22Rv1 (cell line): ENCODE measurements at regions not wholly inside any gene's neighbourhood (a gene's known extent, or its start where the extent isn't known, plus 50 kb on each side); places are given as distances from the start of the nearest gene placed in this dataset.

Source experiments
- H3K27ac ChIP-seq: fragments of 450-650 bp; 2 replicates; pipeline ENCODE4 v1.5.1; 2017
- ZFX ChIP-seq: fragments of 450-650 bp; IDR thresholded peaks from 2 replicates; pipeline ENCODE4 v1.6.1; 2017; ENCODE audit warnings: antibody characterized with exemption, borderline replicate concordance
- TF ChIP-seq, protein P1 (sequence below): fragments of 450-650 bp; IDR thresholded peaks from 2 replicates; pipeline ENCODE4 v1.5.1; 2017; ENCODE audit warnings: mild to moderate bottlenecking

DNA sequence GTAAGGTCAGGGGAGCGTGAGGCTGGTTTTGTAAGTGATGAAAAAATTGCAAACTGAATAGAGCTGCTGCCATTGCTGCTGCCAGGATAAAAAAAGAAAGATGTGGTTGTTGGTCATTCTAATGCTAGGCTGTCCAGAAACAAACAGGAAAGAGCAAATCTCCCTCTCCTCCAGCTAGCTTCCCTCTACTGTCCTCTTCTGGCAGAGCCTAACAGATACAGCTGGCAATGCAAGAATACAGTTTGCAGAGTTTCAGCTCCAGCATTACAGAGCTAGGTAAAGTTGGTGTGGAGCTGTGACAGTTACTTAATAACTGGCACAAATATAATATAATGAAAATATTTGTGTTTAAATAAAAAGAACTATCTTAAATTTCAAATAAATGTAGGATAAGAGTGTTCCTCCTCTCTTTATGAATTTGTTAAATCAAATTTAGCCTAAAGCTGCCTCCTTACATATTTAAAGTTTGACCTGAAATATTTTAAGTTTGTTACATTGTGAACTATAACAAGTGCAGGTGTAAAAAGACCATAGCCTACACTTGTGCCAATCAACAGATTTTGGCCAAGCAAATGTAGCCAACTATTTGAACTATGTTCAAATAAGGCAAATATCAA, 407.7 kb downstream of the SH2D4B start:
- no peak for TF ChIP-seq ZFX
- TF ChIP-seq, protein P1, sequence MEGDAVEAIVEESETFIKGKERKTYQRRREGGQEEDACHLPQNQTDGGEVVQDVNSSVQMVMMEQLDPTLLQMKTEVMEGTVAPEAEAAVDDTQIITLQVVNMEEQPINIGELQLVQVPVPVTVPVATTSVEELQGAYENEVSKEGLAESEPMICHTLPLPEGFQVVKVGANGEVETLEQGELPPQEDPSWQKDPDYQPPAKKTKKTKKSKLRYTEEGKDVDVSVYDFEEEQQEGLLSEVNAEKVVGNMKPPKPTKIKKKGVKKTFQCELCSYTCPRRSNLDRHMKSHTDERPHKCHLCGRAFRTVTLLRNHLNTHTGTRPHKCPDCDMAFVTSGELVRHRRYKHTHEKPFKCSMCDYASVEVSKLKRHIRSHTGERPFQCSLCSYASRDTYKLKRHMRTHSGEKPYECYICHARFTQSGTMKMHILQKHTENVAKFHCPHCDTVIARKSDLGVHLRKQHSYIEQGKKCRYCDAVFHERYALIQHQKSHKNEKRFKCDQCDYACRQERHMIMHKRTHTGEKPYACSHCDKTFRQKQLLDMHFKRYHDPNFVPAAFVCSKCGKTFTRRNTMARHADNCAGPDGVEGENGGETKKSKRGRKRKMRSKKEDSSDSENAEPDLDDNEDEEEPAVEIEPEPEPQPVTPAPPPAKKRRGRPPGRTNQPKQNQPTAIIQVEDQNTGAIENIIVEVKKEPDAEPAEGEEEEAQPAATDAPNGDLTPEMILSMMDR, result peak; percentile 96
- no peak overlapping the region for H3K27ac ChIP-seq

DNA sequence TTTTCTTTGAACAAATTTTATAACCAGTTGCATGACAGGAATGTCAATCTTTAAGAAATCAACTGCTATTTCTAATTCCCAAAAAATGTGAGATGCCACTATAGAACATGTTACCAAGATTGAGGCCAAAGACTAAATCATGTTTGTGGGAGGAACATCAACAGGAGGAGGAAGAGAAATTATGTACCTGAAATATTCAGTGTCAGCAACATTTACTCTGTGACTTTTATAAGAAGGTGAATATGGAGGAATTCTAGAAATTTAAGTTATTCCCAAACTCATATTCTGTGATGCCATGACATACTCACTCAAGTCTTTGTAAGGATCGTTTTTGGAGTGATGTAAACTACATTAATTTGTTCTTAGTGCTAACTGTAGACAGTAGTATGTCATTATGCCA, 408.4 kb downstream of the SH2D4B start:
- H3K27ac ChIP-seq, result no peak overlapping the region
- TF ChIP-seq, protein P1, result no peak
- TF ChIP-seq ZFX, result no peak

GRCh38 chr10:80946957-80947726, 409.4 kb downstream of the SH2D4B start:
- H3K27ac ChIP-seq, result no peak overlapping the region
- no peak for TF ChIP-seq ZFX
- TF ChIP-seq, protein P1, result no peak

- no peak for TF ChIP-seq ZFX
- TF ChIP-seq, protein P1, result no peak
- no peak overlapping the region for H3K27ac ChIP-seq
These were observed 412.1 kb downstream of the SH2D4B start for GRCh38 chr10:80949785-80950184.

- TF ChIP-seq, protein P1, result no peak
- no peak for TF ChIP-seq ZFX
- H3K27ac ChIP-seq, result no peak overlapping the region
These were observed 414.7 kb downstream of the SH2D4B start for GRCh38 chr10:80952436-80952835.

- TF ChIP-seq ZFX, result no peak
- TF ChIP-seq, protein P1, result no peak
These were observed 419.5 kb downstream of the SH2D4B start for GRCh38 chr10:80957161-80957560.

GRCh38 chr10:80964179-80964578, 426.5 kb downstream of the SH2D4B start:
- peak overlapping the region; percentile 97 for H3K27ac ChIP-seq
- no peak for TF ChIP-seq ZFX
- TF ChIP-seq, protein P1, result no peak

More at GRCh38 chr10:80957161-80957560, 419.5 kb downstream of the SH2D4B start:
- no peak overlapping the region for H3K27ac ChIP-seq
